DOHH2 (cell line): ENCODE measurements at regions not wholly inside any gene's neighbourhood (a gene's known extent, or its start where the extent isn't known, plus 50 kb on each side); places are given as distances from the start of the nearest gene placed in this dataset.

Experiments used
- H3F3A ChIP-seq: fragments of 200-600 bp; sonication (generic), shearing (Covaris generic); 2 replicates; pipeline ENCODE4 v1.6.0; 2016; ENCODE audit warnings: antibody characterized with exemption, mild to moderate bottlenecking; ENCODE audit not compliant: control insufficient read depth, insufficient read depth
- H3K27ac ChIP-seq: fragments of 200-600 bp; sonication (generic); 2 replicates; pipeline ENCODE4 v1.5.1; 2014; ENCODE audit warnings: low read depth, mild to moderate bottlenecking, low read length, moderate library complexity
- H3K27me3 ChIP-seq: fragments of 200-600 bp; sonication (generic); 2 replicates; pipeline ENCODE4 v1.6.1; 2014; ENCODE audit warnings: mild to moderate bottlenecking, low read length, mixed read lengths; ENCODE audit not compliant: control insufficient read depth
- H3K36me3 ChIP-seq: fragments of 200-600 bp; sonication (generic); 2 replicates; pipeline ENCODE4 v1.6.1; 2014; ENCODE audit warnings: mild to moderate bottlenecking, low read length, moderate library complexity, mixed read lengths; ENCODE audit not compliant: control insufficient read depth
- H3K4me1 ChIP-seq: fragments of 200-600 bp; sonication (generic); 2 replicates; pipeline ENCODE4 v1.6.1; 2014; ENCODE audit warnings: mild to moderate bottlenecking, low read length, mixed read lengths; ENCODE audit not compliant: control insufficient read depth
- H3K4me2 ChIP-seq: fragments of 200-600 bp; sonication (generic); 2 replicates; pipeline ENCODE4 v1.6.0; 2014; ENCODE audit warnings: mild to moderate bottlenecking, low read length, moderate library complexity
- H3K4me3 ChIP-seq: fragments of 200-600 bp; sonication (generic); 2 replicates; pipeline ENCODE4 v1.5.1; 2014; ENCODE audit warnings: mild to moderate bottlenecking, low read length, mixed read lengths
- H3K79me2 ChIP-seq: fragments of 200-600 bp; sonication (generic); 2 replicates; pipeline ENCODE4 v1.6.1; 2014; ENCODE audit warnings: mild to moderate bottlenecking, low read length, mixed read lengths; ENCODE audit not compliant: control insufficient read depth
- H3K9me2 ChIP-seq: fragments of 200-600 bp; sonication (generic); replicated peaks from 2 replicates; pipeline ENCODE4 v1.6.1; 2014; ENCODE audit warnings: mild to moderate bottlenecking, low read length, mixed read lengths; ENCODE audit not compliant: control insufficient read depth
- H3K9me3 ChIP-seq: fragments of 200-600 bp; sonication (generic); 2 replicates; pipeline ENCODE4 v1.6.1; 2014; ENCODE audit warnings: antibody characterized with exemption, low read length, mixed read lengths; ENCODE audit not compliant: control insufficient read depth, insufficient read depth
- H4K20me1 ChIP-seq: fragments of 200-600 bp; sonication (generic); 2 replicates; pipeline ENCODE4 v1.6.0; 2014; ENCODE audit warnings: low read depth, mild to moderate bottlenecking, antibody characterized with exemption, low read length, moderate library complexity; ENCODE audit not compliant: control insufficient read depth, insufficient read depth
- CTCF ChIP-seq: fragments of 200-600 bp; sonication (generic); IDR thresholded peaks from one replicate; pipeline ENCODE4 v1.5.1; 2014; ENCODE audit warnings: antibody characterized with exemption, mild to moderate bottlenecking, low read depth, low read length; ENCODE audit not compliant: poor library complexity, severe bottlenecking
- EZH2phosphoT487 ChIP-seq: fragments of 200-600 bp; sonication (generic); IDR thresholded peaks from 2 replicates; pipeline ENCODE4 v1.6.1; 2017; ENCODE audit warnings: borderline replicate concordance, mild to moderate bottlenecking, antibody characterized with exemption, low read length, moderate library complexity, mixed read lengths

- Histone ChIP-seq H3K4me2 (no peak overlapping the region), H3K27ac (no peak overlapping the region)
- TF ChIP-seq CTCF: no peak
- no peak for TF ChIP-seq EZH2phosphoT487
Measured at GRCh38 chr1:199843861-199844260, 183.6 kb upstream of the NR5A2 start.

GRCh38 chr1:199847021-199847420, 180.5 kb upstream of the NR5A2 start:
- H3K9me3 ChIP-seq: no peaks in the 10 kb centered on the region
- no peaks in the 10 kb centered on the region for H3K79me2 ChIP-seq
- no peaks in the 10 kb centered on the region for H3K36me3 ChIP-seq
- 0 out of 2 replicates have a peak, but pooled peaks cover 3% of the 10 kb centered on the region for H3K4me1 ChIP-seq
- no peaks in the 10 kb centered on the region for H3K27me3 ChIP-seq
- no peak overlapping the region for H3K27ac ChIP-seq
- H3F3A ChIP-seq: no peaks in the 10 kb centered on the region
- H3K4me3 ChIP-seq: no peak overlapping the region
- no peak for TF ChIP-seq CTCF
- TF ChIP-seq EZH2phosphoT487: no peak
- H3K4me2 ChIP-seq: no peak overlapping the region
- H4K20me1 ChIP-seq: no peaks in the 10 kb centered on the region
- H3K9me2 ChIP-seq: no peaks in the 10 kb centered on the region

More at GRCh38 chr1:199843861-199844260, 183.6 kb upstream of the NR5A2 start:
- Histone ChIP-seq H3K9me2 (no peaks in the 10 kb centered on the region), H3K79me2 (no peaks in the 10 kb centered on the region), H3K9me3 (no peaks in the 10 kb centered on the region), H4K20me1 (no peaks in the 10 kb centered on the region), H3F3A (no peaks in the 10 kb centered on the region), H3K36me3 (no peaks in the 10 kb centered on the region), H3K27me3 (no peaks in the 10 kb centered on the region), H3K4me3 (no peak overlapping the region), H3K4me1 (0 out of 2 replicates have a peak, but pooled peaks cover 3% of the 10 kb centered on the region)

- Histone ChIP-seq H3K9me3 (no peaks in the 10 kb centered on the region), H3K79me2 (no peaks in the 10 kb centered on the region), H3K9me2 (no peaks in the 10 kb centered on the region), H3K4me3 (no peak overlapping the region), H4K20me1 (no peaks in the 10 kb centered on the region), H3K36me3 (no peaks in the 10 kb centered on the region), H3K4me2 (no peak overlapping the region), H3F3A (no peaks in the 10 kb centered on the region), H3K27me3 (no peaks in the 10 kb centered on the region), H3K27ac (no peak overlapping the region), H3K4me1 (peaks cover 3% of the 10 kb centered on the region; the same call in 1 of the 2 replicates)
- no peak for TF ChIP-seq CTCF
- no peak for TF ChIP-seq EZH2phosphoT487
Measured at GRCh38 chr1:199851439-199852140, 175.9 kb upstream of the NR5A2 start.
